ENCODE measurements at regions not wholly inside any gene's neighbourhood (a gene's known extent, or its start where the extent isn't known, plus 50 kb on each side); places are given as distances from the start of the nearest gene placed in this dataset.
"Not testable (repeated sequence)": the region's sequence is repeated elsewhere in the genome, so short reads cannot be mapped to it uniquely, and the experiment has no call there.

- no peak for DNase-seq
Observed at GRCh38 chr7:68038621-68039314, 1042.1 kb downstream of the TYW1 start.

- DNase-seq = no peak
Observed at GRCh38 chr7:68041554-68041953, 1044.9 kb downstream of the TYW1 start.

- no peak for DNase-seq
Observed at GRCh38 chr7:68043546-68043945, 1046.9 kb downstream of the TYW1 start.

DNA sequence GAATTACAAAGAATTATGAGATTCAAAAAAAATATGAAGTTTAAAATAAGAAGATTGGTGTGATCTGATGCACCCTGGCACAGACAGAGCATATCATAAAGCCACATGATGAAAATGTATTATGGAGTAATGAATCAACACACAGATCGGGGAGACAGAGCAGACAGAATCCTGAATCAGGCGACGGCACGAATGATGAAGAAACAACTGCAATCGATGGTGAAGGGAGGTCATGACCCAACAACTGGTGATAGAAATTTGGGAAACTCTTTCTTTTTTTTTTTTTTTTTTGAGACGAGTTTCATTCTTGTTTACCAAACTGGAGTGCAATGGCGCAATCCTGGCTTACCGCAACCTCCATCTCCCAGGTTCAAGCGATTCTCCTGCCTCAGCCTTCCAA, 1054.0 kb downstream of the TYW1 start:
- DNase-seq = no peak

DNA sequence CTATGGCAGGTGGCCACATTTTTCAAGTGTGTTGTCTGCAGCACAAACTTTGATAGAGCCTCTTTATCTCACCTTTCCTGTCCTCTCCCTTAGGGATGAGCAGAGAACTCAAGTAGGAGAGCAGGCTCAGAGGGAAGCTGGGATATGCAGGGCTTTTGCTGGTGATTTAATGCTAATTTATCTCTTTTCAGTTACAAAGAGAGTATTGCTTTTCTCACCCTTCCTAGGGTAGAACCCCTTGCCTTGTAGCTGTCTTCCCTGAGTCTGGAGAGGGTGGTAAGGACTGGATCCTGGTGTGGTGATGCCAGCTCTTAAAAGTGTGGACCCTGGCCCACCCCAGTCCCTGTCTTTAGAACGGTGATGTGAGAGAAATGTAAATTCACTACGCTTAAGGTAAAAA, 1061.4 kb downstream of the TYW1 start:
- no peak for DNase-seq

GRCh38 chr7:68063171-68063570, 1066.5 kb downstream of the TYW1 start:
- no peak for DNase-seq

GRCh38 chr7:68065581-68065980, 1068.9 kb downstream of the TYW1 start:
- no peak for DNase-seq

GRCh38 chr7:68067845-68068244, 1071.2 kb downstream of the TYW1 start:
- no peak for DNase-seq

DNA sequence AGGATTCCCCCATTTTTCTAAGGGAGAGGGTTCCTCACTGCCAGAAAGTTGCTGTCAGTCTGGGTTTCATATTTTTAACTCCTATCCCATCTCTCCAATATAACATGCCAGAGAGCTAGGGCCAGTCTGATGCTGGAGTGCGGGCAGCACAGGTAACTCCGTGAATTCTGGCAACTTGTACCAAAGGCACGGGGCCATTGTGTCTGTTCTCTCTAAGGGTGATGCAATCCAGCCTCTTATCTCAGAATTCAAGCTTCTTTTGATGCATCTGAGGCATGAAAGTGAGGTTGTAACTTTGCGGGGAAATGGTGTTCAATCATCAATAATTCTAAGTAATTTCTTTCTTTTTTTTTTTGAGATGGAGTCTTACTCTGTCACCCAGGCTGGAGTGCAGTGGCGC, 1074.4 kb downstream of the TYW1 start:
- DNase-seq = no peak

DNA sequence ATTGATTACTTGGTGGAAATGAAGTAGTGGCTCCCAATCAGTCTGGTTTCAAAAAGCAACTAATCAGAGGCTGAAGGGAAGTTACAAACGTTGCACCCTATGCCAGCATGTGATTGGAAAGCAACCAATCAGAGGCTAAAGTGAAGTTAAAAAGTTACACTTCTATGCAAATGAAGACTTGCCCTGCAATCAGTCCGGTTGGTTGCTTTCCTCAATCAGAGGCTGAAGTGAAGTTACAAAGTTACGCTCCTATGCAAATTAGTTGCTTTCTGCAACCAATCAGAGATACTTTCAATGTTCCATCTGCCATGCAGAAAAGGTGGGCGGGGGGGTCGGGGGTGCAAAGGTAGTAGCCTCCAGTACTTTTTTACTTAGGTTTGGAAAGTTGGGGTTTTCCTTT, 1077.1 kb downstream of the TYW1 start:
- no peak for DNase-seq

DNA sequence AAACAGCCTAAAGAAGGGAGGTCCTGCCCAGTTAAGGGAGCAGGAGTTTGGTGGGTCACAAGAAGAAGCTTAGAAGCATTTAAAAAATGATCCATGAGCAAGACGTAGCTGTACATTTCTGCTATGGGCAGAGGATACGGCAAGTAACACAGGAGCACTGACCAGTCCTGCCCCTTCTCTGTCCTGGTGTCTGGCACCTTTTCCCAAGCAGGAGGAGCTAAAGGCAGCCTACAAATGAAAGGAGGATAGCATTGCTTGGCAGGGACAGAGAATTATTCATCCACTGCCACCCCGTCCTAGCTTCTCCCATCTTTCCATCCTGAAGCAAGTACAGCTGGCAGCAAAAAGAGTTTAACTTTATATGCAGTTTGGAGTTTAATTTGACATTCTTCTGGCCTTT, 1077.6 kb downstream of the TYW1 start:
- no peak for DNase-seq

DNA sequence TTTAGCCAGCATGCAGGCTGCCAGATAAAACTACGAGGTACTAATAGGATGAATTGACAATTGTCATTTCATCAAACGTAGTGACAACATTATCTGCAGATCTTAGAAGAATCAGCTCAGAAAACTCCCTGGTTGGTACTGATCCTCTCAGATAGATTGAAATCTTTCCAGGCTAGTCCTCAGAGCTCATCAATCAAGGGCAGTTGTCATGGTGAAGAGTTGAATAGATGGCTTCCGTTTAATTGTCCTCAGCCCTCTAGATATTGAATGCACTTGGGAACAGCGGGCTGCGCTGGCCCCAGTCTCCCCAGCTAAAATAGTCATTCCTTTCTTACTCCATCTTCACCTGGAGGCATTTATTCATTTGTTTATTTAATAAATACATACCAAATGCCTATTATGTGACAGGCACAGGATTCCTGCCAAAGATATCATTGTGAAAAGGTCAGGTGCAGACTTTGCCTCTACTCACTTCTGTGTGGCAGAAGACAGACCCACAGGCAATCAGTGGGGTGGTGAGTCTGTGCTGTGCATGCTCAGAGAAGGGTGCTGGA, 1081.6 kb downstream of the TYW1 start:
- no peak for DNase-seq

DNA sequence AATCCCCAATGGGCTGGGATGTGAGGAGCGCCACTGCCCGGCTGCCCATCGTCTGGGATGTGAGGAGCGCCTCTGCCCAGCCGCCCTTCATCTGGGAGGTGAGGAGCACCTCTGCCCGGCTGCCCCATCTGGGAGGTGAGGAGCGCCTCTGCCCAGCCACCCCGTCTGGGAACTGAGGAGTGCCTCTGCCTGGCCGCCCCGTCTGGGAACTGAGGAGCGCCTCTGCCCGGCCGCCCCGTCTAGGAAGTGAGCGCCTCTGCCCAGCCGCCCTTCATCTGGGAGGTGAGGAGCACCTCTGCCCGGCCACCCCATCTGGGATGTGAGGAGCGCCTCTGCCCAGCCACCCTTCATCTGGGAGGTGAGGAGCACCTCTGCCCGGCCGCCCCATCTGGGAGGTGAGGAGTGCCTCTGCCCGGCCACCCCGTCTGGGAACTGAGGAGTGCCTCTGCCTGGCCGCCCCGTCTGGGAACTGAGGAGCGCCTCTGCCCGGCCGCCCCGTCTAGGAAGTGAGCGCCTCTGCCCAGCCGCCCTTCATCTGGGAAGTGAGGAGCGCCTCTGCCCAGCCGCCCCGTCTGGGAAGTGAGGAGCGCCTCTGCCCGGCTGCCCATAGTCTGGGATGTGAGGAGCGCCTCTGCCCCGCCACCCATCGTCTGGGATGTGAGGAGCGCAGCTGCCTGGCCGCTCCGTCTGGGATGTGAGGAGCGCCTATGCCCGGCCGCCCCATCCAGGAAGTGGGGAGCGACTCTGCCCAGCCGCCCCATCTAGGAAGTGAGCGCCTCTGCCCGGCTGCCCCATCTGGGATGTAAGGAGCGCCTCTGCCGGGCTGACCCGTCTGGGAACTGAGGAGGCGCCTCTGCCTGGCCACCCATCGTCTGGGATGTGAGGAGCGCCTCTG, 1085.7 kb downstream of the TYW1 start:
- not testable (repeated sequence) for DNase-seq

DNA sequence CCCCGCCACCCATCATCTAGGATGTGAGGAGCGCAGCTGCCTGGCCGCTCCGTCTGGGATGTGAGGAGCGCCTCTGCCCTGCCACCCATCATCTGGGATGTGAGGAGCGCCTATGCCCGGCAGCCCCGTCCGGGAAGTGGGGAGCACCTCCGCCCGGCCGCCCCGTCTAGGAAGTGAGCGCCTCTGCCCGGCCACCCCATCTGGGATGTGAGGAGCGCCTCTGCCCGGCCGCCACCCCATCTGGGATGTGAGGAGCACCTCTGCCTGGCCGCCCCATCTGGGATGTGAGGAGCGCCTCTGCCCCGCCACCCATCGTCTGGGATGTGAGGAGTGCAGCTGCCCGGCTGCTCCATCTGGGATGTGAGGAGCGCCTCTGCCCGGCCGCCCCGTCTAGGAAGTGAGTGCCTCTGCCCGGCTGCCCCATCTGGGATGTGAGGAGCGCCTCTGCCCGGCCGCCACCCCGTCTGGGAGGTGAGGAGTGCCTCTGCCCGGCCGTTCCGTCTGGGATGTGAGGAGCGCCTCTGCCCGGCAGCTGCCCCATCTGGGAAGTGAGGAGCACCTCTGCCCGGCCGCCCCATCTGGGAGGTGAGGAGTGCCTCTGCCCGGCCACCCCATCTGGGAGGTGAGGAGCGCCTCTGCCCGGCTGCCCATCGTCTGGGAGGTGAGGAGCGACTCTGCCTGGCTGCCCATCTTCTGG, 1086.5 kb downstream of the TYW1 start:
- not testable (repeated sequence) for DNase-seq

DNA sequence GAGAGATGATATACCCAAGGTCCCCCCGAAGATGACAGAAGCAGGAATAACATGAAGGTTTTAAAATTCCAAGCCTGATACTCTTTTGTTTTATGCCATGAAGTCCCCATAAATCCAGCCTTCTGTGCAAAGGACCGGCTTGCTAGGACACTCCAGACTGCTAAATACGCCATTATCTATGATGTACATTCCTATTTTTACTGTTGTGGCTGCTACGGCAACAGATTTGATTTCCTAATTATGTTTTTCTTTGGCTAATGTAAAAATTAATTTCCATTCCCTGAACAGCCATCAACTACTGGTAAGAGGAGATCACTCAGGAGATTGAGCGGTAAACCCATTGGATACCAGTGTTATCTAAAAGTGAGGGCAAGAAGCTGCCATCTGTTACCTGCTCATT, 1090.8 kb downstream of the TYW1 start:
- no peak for DNase-seq

DNA sequence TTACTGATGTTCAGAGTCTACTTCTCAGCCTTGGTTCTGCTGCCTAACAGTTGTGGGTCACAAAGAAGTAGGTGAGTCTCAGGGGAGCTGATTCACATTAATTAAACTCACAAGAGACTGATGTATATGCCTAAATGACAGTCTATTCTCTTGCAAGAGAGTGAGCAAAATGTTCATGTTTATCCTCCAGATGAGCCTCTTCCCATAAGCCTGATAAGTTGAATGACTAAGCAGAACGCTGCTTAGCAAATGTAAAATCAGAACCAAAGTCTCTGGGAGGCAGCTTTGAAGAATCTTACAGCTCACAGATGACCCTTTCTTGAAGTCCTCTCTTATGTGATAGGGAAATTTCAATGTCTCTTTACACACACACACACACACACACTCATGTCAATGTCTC, 1092.2 kb downstream of the TYW1 start:
- no peak for DNase-seq

DNA sequence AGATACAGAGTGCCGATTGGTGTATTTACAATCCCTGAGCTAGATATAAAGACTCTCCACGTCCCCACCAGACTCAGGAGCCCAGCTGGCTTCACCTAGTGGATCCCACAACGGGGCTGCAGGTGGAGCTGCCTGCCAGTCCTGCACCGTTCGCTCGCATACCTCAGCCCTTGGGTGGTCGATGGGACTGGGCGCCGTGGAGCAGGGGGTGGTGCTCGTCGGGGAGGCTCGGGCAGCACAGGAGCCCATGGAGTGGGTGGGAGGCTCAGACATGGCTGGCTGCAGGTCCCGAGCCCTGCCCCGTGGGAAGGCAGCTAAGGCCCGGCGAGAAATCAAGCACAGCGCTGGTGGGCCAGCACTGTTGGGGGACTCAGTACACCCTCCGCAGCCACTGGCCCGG, 1093.6 kb downstream of the TYW1 start:
- DNase-seq = not testable (repeated sequence)

DNA sequence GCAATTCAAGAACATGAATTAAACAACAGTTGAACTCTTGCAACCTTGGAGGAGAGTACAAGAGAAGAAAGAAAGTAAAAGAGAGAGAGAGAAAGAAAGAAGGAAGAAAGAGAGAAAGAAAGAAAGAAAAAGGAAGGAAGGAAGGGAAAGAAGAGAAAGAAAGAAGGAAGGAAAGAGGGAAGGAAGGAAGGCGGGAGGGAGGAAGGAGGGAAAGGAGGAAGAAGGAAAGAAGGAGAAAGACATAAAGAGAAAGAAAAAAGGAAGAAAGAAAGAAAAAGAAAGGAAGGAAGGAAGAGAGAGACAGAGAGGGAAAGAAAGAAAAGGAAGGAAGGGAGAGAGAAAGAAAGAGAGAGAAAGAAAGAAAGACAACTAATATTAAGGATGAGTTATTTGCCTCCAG, 1106.7 kb downstream of the TYW1 start:
- DNase-seq = no peak

DNA sequence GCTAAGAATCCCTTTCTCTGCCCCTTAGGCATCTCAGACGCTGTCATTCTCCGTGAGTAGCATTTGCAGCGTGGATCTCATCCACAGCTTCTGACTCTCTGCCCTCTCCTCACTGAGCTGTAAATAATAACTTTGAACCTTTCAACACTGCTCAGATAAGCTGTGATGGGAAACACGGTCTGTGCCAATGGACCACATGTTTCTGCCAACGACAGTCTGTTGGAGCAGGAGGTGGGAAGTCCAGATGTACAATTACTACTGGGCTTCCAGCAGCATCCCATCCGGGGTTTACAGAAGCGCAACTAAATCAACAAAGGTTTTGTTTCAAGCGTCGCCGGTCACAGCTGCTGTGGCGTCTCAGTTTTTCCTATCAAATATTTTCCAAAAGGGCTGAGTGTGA, 1110.6 kb downstream of the TYW1 start:
- DNase-seq = no peak

GRCh38 chr7:68107968-68108367, 1111.3 kb downstream of the TYW1 start:
- no peak for DNase-seq

- no peak for DNase-seq
Observed at GRCh38 chr7:68109299-68109698, 1112.7 kb downstream of the TYW1 start.

- no peak for DNase-seq
Observed at GRCh38 chr7:68119411-68119810, 1122.8 kb downstream of the TYW1 start.

GRCh38 chr7:68121056-68121455, 1124.4 kb downstream of the TYW1 start:
- DNase-seq = no peak

Measured in GOT3 (cell line).